ENCODE measurements at regions not wholly inside any gene's neighbourhood (a gene's known extent, or its start where the extent isn't known, plus 50 kb on each side); places are given as distances from the start of the nearest gene placed in this dataset.

DNA sequence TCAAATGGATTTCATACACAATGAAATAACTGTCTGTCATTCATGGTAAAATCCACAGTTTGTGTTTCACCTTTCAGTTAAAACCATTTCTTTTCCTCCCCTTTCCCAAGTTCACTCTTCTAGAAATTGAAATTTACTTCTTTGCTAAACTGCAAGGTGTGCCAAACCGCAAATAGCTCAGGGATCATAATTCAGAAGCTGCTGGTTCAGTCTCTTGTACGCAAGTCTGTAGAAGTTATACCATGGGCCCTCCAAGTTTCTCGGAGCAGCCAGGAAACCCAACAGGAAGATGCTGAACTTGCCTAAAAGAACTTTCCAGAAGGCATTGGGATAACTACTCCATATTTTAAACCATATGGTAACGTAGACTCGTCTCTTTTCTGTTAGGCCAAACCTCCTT, 268.9 kb downstream of the FLRT2 start:
- DNase-seq, result no peak

DNA sequence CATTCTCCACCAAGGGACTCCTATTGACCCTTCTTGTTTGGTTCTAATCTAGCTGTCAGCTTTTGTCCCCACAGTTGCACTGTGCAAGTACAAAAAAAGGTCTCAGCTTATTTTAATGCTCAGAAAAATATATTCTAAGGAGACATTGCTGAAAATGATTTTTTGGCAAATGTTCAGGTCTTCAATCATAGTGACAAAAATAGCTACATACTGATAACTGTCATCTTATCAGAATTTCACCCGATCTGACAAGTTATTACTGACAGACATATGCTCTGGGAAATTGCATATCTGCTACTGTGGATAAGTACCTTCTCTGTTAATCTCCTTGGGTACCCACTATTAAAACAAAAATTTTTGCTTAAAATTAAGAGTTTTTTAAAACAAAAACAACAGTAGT, 263.6 kb downstream of the FLRT2 start:
- DNase-seq, result no peak

DNA sequence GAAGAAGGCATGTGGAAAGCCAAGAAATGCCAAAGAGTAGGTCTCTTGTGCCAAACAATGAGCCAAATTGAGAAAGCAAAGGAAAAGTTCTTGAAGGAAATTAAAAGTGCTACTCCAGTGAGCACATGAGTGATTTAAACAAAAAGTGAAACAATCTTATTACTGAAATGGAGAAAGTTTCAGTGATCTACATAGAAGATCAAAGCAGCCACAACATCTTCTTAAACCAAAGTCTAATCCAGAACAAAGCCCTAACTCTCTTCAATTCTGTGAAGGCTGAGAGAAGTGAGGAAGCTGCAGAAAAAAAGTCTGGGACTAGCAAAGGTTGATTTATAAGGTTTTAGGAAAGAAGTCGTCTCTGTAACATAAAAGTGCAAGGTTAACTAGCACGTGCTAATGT, 259.6 kb downstream of the FLRT2 start:
- no peak for DNase-seq

DNA sequence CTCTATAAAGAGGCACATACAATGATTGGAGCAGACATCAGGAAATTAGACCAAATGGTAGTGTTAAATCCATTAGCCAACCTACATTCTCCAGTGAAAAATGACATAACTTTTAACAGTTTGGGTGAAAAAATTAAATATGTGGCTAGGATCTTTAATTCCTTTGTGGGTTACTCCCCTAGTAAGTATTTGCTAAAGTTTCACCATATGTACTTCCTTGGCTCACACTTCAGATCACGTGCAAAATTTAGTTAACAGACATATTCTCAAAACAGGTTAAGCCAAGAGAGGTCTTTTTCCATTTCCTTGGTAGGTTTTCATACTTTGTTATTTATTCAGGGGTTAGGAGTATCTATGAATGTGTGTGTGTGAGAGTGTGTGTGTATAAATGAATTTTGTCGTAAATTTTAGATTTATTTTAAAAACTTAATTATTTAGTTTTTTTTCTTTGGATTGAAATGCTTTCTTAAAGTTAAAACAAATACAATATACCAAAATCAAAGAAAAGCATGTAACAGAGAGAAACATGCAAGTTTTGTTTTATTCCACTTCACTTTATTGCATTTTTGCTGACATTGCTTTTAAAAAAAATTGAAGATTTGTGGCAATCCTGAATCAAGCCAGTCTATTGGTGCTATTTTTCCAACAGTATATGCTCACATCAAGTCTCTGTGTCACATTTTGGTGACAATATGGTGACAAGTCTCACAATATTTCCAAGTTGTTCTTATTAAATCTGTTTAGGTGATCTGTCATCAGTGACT, 258.7 kb downstream of the FLRT2 start:
- DNase-seq, result no peak

DNA sequence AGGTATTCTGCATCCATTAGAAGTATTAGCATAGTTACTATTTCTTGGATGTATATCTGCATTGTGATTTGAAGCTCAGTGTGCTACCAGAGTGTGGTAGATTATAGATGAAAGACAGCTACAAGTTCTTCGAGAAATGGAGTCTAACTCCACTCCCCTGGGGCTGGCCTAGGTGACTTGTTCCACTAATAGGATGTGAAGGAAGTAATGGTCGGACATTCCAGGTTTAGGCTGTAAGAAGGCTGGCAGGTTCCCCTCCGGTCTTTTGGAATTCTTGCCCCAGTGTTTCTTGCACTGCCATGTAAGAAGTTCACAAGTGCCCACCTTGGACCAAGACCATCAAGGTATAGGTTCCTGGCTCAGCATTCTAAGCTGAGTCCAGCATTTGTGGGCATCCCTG, 236.4 kb downstream of the FLRT2 start:
- DNase-seq, result no peak

DNA sequence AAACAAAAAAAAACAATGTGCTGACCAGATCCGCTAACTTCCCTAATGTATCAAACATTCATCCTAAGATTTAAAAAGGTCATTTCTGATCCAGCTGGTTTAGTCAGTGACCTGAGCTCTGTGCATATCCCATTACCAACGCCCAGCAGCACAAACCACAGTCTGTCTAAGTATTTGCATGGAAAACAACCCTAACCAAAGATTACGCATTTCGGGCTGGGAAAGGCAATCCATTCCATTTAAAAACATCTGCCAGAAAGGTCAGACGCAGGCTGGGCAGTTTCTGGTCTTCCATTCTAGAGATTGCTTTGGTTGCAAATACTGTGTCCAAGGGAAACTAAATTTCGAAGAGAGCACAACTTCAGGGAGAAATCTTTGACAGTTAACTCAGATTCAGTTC, 234.9 kb downstream of the FLRT2 start:
- DNase-seq, result no peak

DNA sequence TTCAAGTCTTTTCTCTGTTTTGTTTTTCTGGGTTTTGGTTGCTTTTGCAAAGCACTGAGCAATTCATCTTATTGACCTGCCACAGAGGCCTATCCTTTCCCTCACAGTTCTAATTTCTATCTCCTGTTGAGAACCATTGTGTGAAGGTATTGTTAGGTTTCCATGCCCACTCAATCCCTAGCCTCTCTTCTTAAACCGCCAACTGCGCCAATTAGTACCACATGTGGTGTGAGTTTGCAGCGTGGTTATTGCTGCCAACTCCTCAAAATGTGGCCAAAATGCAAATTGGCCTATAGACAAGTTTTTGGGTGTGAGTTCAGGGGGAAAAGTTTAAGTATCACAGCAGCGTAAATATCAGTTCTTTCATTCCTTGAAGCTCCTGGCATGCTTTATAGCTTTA, 232.6 kb downstream of the FLRT2 start:
- DNase-seq, result no peak

DNA sequence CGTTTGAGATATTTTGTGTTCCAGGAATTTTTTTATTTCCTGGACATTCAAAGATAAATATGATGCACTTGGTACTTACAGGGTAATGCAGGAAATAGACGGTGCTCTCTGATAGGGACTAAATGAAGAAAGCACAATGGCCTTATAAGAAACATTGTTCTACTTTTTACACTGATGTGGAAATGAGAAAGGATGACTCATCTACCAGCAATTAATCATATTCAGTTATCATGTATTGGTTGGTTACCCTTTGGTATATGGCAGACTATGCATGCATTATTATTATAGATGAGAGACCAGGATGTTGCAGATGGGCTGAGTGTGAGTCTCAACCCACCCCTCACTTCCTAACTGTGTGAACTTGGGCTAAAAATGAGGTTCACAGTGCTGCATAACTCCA, 222.2 kb downstream of the FLRT2 start:
- DNase-seq, result no peak

DNA sequence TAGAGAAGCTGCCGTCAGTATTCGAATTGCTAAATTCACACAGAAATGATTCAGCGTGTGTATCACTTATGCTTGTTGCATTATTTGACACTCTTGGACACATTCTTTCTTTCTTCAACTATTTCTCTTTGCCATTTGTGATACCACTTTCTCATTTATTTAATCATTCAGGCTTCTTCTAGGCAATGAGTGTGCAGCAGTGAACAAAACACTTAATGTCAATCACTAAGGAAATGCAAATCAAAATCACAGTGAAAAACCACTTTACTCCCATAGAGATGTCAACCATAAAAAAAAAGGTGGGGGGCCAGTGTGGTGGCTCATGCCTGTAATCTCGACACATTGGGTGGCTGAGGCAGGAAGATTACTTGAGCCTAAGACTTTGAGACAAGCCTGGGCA, 214.6 kb downstream of the FLRT2 start:
- DNase-seq, result no peak

DNA sequence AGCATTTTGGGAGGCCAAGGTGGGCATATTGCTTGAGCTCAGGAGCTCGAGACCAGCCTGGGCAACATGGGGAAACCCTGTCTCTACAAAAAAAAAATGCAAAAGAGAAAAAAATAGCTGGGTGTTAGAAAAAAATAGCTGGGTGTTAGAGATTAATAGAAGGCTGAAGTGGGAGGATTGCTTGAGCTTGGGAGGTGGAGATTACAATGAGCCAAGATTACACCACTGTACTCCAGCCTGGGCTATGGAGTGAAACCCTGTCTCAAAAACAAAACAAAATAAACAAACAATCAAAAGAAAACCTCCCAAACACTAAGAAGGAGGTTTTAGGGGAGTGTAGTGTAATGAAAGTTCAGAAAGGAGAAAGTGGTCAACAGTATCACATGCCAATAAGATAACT, 202.1 kb downstream of the FLRT2 start:
- DNase-seq, result no peak

DNA sequence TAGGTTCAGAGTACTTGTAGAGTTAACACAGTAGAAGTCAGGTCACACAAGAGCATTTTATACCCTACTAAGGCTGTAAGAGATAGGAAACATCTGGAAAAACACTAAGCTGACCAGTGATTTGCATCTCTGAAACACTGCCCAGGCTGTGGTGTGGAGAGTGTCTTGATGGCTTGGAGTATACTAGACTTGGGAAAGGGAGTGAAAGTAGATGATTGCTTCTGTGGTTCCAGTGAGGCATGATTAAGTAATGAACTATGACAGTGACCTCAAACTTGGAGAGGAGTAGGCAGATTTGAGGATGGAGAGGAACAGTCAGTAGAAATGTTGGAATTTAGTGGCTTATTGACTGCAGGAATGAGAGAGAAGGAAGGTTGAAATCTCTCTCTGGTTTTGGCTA, 201.2 kb downstream of the FLRT2 start:
- DNase-seq, result no peak

DNA sequence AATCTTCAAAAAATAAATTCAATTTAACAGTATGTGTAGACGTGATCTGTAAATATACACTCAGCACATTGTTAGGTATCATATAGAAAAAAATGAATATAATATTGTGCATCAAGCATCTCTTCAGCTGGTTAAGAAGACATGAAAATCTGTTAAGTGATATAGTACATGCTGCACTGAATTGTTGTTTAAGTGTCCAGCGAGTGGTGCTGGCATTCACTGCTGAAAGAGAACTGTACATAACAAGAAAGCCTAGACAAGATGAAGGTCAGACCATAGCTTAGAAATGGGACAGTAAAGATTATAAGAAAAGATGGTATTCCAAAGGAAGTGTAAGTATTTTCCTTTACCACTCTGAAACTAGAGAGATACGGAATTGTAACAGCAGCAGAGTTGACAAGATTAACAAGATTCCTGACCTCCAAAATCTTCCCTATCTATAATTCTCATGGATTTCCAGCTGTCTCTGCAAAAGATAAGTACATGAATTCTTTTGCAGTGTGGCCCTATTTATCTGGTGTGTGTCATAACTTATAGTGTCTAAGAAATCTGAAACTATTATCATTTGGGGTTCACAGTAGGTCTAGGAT, 198.6 kb downstream of the FLRT2 start:
- DNase-seq, result no peak

DNA sequence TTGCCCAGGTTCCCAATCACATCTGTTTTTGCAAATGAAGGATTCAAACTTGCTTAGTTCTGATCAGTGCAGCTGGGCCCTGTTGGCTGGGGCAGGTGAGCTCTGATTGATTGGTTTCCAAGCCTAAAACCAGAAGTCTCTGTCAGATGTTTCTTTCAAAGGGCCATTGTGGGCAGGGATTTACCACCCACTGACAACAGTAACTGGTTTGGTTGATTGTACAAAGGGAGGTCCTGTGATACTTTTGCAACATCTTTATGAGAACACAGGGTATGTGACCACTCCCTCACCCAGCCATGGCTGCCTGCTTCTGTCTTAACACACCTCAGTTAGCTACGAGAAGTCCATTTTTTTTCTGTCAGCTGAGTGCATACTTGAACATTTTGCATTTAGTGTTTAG, 184.1 kb downstream of the FLRT2 start:
- DNase-seq, result no peak

DNA sequence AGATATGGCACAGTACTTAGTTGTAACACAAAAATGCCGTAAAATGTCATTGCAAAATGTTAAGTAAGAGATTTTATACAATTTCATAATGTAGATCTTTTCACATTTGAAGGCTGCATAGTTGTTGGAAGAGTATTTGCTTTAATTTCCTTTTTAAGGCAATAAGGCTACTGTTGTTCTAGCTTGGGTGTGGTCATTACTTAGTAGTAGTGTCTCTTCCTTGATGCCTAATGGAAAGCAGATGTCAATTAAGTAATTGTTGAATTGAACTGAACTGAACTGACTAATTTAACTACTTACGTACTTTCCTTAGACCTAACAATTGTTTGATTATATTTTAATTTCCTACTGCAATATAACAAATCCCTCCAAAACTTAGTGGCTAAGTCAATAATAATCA, 181.7 kb downstream of the FLRT2 start:
- DNase-seq, result no peak
